ENCODE measurements at regions not wholly inside any gene's neighbourhood (a gene's known extent, or its start where the extent isn't known, plus 50 kb on each side); places are given as distances from the start of the nearest gene placed in this dataset.

DNA sequence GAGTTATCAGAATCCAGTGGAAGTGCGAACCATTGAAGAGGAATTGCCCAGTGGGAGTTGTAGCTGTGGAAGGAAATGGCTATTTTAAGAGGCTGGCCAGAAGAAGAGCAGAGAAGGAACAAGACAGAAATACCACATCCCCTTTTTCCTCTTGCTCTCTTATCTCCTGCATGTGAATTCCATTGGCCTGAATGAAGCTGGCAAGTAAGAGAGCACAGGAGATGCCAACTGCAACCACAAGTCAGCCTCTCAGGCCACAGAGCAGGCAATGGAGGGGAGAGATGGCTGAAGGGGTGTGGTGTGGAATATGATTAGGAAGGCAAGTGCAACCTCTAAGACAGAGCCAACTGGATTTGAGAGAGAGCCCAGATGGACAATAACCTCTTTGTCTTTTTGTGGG is 362.7 kb upstream of the IMPG1 start (continued):
- TF ChIP-seq, protein P1, sequence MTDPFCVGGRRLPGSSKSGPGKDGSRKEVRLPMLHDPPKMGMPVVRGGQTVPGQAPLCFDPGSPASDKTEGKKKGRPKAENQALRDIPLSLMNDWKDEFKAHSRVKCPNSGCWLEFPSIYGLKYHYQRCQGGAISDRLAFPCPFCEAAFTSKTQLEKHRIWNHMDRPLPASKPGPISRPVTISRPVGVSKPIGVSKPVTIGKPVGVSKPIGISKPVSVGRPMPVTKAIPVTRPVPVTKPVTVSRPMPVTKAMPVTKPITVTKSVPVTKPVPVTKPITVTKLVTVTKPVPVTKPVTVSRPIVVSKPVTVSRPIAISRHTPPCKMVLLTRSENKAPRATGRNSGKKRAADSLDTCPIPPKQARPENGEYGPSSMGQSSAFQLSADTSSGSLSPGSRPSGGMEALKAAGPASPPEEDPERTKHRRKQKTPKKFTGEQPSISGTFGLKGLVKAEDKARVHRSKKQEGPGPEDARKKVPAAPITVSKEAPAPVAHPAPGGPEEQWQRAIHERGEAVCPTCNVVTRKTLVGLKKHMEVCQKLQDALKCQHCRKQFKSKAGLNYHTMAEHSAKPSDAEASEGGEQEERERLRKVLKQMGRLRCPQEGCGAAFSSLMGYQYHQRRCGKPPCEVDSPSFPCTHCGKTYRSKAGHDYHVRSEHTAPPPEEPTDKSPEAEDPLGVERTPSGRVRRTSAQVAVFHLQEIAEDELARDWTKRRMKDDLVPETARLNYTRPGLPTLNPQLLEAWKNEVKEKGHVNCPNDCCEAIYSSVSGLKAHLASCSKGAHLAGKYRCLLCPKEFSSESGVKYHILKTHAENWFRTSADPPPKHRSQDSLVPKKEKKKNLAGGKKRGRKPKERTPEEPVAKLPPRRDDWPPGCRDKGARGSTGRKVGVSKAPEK (CRISPR knock-in tag; IDR thresholded peaks at IDR 0.05; ENCODE audit: borderline replicate concordance): no peak
- TF ChIP-seq, protein P2, sequence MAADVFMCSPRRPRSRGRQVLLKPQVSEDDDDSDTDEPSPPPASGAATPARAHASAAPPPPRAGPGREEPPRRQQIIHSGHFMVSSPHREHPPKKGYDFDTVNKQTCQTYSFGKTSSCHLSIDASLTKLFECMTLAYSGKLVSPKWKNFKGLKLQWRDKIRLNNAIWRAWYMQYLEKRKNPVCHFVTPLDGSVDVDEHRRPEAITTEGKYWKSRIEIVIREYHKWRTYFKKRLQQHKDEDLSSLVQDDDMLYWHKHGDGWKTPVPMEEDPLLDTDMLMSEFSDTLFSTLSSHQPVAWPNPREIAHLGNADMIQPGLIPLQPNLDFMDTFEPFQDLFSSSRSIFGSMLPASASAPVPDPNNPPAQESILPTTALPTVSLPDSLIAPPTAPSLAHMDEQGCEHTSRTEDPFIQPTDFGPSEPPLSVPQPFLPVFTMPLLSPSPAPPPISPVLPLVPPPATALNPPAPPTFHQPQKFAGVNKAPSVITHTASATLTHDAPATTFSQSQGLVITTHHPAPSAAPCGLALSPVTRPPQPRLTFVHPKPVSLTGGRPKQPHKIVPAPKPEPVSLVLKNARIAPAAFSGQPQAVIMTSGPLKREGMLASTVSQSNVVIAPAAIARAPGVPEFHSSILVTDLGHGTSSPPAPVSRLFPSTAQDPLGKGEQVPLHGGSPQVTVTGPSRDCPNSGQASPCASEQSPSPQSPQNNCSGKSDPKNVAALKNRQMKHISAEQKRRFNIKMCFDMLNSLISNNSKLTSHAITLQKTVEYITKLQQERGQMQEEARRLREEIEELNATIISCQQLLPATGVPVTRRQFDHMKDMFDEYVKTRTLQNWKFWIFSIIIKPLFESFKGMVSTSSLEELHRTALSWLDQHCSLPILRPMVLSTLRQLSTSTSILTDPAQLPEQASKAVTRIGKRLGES (CRISPR knock-in tag; IDR thresholded peaks at IDR 0.05; ENCODE audit: borderline replicate concordance): no peak
- TF ChIP-seq ZBTB43 (CRISPR knock-in tag; conservative IDR thresholded peaks at IDR 0.05) (no peak), ZNF496 (CRISPR knock-in tag; IDR thresholded peaks at IDR 0.05; ENCODE audit: insufficient replicate concordance) (no peak), ZNF749 (CRISPR knock-in tag; IDR thresholded peaks at IDR 0.05; ENCODE audit: borderline replicate concordance) (no peak), ZNF337 (CRISPR knock-in tag; IDR thresholded peaks at IDR 0.05; ENCODE audit: borderline replicate concordance, low read depth) (no peak), MLX (CRISPR knock-in tag; IDR thresholded peaks at IDR 0.05) (no peak)

All from HepG2 (cell line).